ENCODE measurements at regions not wholly inside any gene's neighbourhood (a gene's known extent, or its start where the extent isn't known, plus 50 kb on each side); places are given as distances from the start of the nearest gene placed in this dataset.

DNA sequence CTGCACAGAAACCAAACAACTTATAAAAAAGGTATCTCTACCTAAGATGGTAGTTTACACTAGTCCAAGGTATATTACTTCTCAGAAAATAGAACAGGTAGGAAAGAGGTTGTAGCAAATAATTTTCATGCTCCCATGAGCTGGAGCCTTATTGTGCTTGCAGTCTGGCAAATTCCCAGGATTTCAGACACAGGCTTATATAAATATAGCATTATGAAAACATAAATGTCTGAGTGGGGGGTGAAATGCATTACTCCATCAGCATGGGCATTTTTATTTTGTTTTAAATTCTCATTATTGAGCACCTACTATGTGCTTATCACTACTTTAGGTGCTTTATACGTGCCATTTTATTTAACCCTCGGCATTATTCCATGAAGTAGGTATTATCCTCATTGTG lies 83.0 kb upstream of the PHYHIPL start:
- Histone ChIP-seq H3K27me3 (no peaks in the 10 kb centered on the region), H3K9me3 (no peaks in the 10 kb centered on the region), H3K4me1 (no peaks in the 10 kb centered on the region), H3K4me3 (no peak overlapping the region), H3K27ac (no peak overlapping the region), H3K36me3 (ENCODE audit: low read depth, missing control alignments) (no peaks in the 10 kb centered on the region)
- intact Hi-C loops (cut with DNase I; ENCODE audit: low total_unique reads) = no loop called here
- WGBS, 2 donors = 88 to 95% methylated on average over 2 of the region's 2 CpGs
- TF ChIP-seq POLR2A (IDR thresholded peaks at IDR 0.05) = no peak
- TF ChIP-seq, protein P1, sequence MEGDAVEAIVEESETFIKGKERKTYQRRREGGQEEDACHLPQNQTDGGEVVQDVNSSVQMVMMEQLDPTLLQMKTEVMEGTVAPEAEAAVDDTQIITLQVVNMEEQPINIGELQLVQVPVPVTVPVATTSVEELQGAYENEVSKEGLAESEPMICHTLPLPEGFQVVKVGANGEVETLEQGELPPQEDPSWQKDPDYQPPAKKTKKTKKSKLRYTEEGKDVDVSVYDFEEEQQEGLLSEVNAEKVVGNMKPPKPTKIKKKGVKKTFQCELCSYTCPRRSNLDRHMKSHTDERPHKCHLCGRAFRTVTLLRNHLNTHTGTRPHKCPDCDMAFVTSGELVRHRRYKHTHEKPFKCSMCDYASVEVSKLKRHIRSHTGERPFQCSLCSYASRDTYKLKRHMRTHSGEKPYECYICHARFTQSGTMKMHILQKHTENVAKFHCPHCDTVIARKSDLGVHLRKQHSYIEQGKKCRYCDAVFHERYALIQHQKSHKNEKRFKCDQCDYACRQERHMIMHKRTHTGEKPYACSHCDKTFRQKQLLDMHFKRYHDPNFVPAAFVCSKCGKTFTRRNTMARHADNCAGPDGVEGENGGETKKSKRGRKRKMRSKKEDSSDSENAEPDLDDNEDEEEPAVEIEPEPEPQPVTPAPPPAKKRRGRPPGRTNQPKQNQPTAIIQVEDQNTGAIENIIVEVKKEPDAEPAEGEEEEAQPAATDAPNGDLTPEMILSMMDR (IDR thresholded peaks at IDR 0.05) = no peak
- no peak for DNase-seq

DNA sequence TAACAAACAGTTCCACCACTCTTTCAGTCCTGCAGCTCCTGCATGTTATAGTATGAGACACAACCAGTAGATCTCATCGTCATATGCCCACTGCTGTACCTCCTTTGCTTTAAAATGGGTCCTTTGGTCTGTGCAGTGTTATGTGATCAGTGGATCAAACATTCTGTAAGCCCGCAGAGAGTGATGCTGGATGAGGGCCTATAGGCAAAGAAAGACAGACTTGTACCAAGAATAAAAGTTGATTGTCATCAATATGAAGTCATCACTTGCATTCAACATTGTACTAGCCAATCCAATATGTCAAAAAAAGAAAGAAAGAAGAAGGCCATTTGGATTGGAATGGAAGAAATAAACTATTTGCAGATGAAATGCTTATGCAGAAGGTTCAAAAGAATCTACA lies 79.8 kb upstream of the PHYHIPL start:
- H3K27ac ChIP-seq = no peak overlapping the region
- H3K27me3 ChIP-seq = no peaks in the 10 kb centered on the region
- H3K4me3 ChIP-seq = no peak overlapping the region
- no peaks in the 10 kb centered on the region for H3K36me3 ChIP-seq (ENCODE audit: low read depth, missing control alignments)
- H3K9me3 ChIP-seq = no peaks in the 10 kb centered on the region
- H3K4me1 ChIP-seq = no peaks in the 10 kb centered on the region
- no peak for DNase-seq
- no peak for TF ChIP-seq POLR2A (IDR thresholded peaks at IDR 0.05)
- TF ChIP-seq, protein P1 (IDR thresholded peaks at IDR 0.05) = no peak
- intact Hi-C loops (cut with DNase I; ENCODE audit: low total_unique reads) = no loop called here
- WGBS, 2 donors = 94 to 100% methylated on average over 2 of the region's 2 CpGs

DNA sequence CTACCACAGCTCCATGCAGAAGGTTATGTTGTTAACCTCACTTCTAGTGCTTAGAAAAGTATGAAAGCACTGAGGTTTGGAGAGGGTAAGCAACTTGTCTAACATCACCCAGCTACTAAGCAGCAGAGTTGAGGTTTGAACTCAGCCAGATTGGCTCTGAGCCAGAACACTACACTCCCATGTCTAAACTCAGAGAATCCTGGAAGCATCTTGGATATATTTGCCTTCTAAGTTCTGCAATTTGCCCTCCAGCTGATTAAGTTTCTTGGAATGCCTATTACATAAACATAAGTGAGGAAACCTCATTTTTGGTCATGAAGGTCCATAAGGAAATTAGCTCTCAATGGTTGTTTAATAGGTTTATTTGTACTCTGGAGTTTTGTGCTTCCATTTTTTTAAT lies 78.1 kb upstream of the PHYHIPL start:
- DNase-seq = no peak
- H3K27me3 ChIP-seq = no peaks in the 10 kb centered on the region
- TF ChIP-seq, protein P1 (IDR thresholded peaks at IDR 0.05) = no peak
- no peak for TF ChIP-seq POLR2A (IDR thresholded peaks at IDR 0.05)
- no peak overlapping the region for H3K27ac ChIP-seq
- no peak overlapping the region for H3K4me3 ChIP-seq
- no peaks in the 10 kb centered on the region for H3K36me3 ChIP-seq (ENCODE audit: low read depth, missing control alignments)
- H3K9me3 ChIP-seq = no peaks in the 10 kb centered on the region
- intact Hi-C loops (cut with DNase I; ENCODE audit: low total_unique reads) = no loop called here
- H3K4me1 ChIP-seq = no peaks in the 10 kb centered on the region

DNA sequence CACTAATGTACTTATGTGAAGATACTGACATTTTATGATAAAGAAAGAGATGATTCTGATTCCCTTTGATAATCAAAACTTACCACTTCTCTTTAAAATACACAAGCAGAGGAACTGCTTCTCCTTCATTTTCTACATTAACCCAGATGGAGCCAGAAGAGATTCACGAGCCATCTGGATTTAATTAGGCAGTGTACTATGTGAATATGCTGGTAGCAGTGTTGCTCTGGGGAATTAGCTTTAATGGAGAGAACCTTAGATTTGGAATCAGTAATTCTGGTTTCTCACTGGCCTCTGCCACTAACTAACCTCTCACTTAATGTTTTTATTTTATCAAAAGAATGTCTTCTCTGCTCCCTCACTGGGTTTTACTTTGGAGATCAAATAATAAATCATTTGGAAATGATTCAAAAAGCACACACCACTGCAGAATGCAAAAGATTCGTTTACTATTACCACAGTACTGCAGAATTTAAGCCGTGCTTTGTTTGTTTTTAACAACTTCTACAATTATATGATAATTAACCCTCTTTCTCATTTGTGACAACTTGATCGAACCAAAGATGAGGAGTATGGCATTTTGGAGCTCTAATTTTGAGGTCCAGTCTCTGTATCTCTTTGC lies 77.5 kb upstream of the PHYHIPL start:
- H3K9me3 ChIP-seq = no peaks in the 10 kb centered on the region
- H3K27ac ChIP-seq = no peak overlapping the region
- no peak overlapping the region for H3K4me3 ChIP-seq
- no peaks in the 10 kb centered on the region for H3K36me3 ChIP-seq (ENCODE audit: low read depth, missing control alignments)
- no peaks in the 10 kb centered on the region for H3K4me1 ChIP-seq
- H3K27me3 ChIP-seq = no peaks in the 10 kb centered on the region
- TF ChIP-seq, protein P1 (IDR thresholded peaks at IDR 0.05) = no peak
- no peak for TF ChIP-seq POLR2A (IDR thresholded peaks at IDR 0.05)
- 49% methylated on average over 4 of the region's 4 CpGs for WGBS, 2 donors
- intact Hi-C loops (cut with DNase I; ENCODE audit: low total_unique reads) = no loop called here
- no peak for DNase-seq

DNA sequence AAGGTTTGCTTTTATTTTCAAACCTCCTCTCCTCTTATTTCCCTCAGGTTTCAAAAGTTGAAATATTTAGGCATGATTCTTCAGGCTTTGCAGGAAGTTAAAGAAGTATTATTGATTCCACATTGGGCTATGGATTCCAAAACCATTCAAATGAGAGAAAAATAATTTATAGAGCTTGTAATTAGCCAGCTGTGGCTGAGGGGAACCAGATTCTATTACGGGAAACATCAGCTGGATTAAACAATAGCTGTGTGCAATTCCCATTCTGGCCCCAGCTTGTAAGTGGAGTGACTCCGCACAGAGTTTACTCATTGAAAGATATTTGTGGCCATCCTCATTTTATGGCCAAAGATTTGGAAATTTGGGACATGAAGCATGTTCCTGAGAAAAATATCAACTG lies 77.0 kb upstream of the PHYHIPL start:
- no peaks in the 10 kb centered on the region for H3K9me3 ChIP-seq
- TF ChIP-seq, protein P1 (IDR thresholded peaks at IDR 0.05) = no peak
- TF ChIP-seq POLR2A (IDR thresholded peaks at IDR 0.05) = no peak
- 73 to 77% methylated on average over 2 of the region's 2 CpGs for WGBS, 2 donors
- DNase-seq = no peak
- no peak overlapping the region for H3K27ac ChIP-seq
- no peak overlapping the region for H3K4me3 ChIP-seq
- H3K4me1 ChIP-seq = no peaks in the 10 kb centered on the region
- H3K27me3 ChIP-seq = no peaks in the 10 kb centered on the region
- intact Hi-C loops (cut with DNase I; ENCODE audit: low total_unique reads) = no loop called here
- H3K36me3 ChIP-seq (ENCODE audit: low read depth, missing control alignments) = no peaks in the 10 kb centered on the region

All from testis (tissue), 2 donors.